ENCODE measurements at regions not wholly inside any gene's neighbourhood (a gene's known extent, or its start where the extent isn't known, plus 50 kb on each side); places are given as distances from the start of the nearest gene placed in this dataset.

- Histone ChIP-seq H3K4me3 (ENCODE audit: low read length in 3 of 3) (no peak overlapping the region), H3K9ac (ENCODE audit: low read length in 3 of 3) (peak overlapping the region in 1 of 3 donors; percentile 24), H3K4me1 (ENCODE audit: control insufficient read depth in 2 of 3, insufficient read depth in 2 of 3, low read depth in 1 of 3, low read length in 3 of 3) (peaks cover 0 to 21% (median 5%) of the 10 kb centered on the region in 3 donors), H3K9me3 (ENCODE audit: control insufficient read depth in 2 of 3, insufficient read depth in 1 of 3, low read length in 3 of 3) (peaks cover 0 to 7% (median 0%) of the 10 kb centered on the region in 3 donors), H3K27ac (ENCODE audit: low read depth in 2 of 2, low read length in 2 of 2) (peak overlapping the region; percentile 51 to 72), H3K27me3 (ENCODE audit: control insufficient read depth, insufficient read depth, low read length) (no peaks in the 10 kb centered on the region), H3K36me3 (ENCODE audit: control insufficient read depth in 2 of 3, insufficient read depth in 3 of 3, low read length in 3 of 3) (no peaks in the 10 kb centered on the region)
- intact Hi-C loops (cut with DNase I): no loop called here
- DNase-seq: peak; percentile 62 to 89 (median 71)
- TF ChIP-seq CTCF (IDR thresholded peaks at IDR 0.05; ENCODE audit: borderline replicate concordance, extremely low read depth, insufficient read depth): no peak
- FAIRE-seq: no peak
These were observed 51.5 kb upstream of the RNU6ATAC start for GRCh38 chr9:134215699-134216448.

DNA sequence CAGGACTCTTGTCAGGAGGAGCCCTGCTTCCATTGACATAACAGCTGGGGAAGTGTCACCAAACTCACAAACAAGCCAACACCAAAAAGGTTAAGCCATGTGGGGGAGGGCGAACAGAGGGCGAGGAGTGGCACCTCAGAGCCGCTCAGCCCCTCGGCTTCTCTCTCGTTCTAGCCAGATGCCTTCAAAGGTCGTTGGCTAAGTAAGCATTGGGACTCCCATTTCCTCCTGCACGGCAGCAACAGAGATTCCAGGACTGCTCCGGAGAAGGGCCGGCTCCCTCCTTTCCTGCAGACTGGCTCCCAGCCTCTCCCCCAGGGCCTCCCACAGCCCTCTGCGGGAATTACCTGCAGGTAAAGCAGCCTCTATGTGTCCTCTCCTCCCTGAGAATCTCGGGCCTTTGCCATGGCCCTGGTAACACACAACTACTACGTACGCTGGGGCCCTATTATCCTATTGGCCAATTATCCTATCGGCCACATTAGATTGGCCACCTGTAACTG is 52.1 kb upstream of the RNU6ATAC start:
- H3K27me3 ChIP-seq (ENCODE audit: control insufficient read depth, insufficient read depth, low read length): no peaks in the 10 kb centered on the region
- DNase-seq: peak; percentile 54 to 81 (median 64)
- H3K9me3 ChIP-seq (ENCODE audit: control insufficient read depth in 2 of 3, insufficient read depth in 1 of 3, low read length in 3 of 3): peaks cover 0 to 7% (median 0%) of the 10 kb centered on the region in 3 donors
- FAIRE-seq: no peak
- no peaks in the 10 kb centered on the region for H3K36me3 ChIP-seq (ENCODE audit: control insufficient read depth in 2 of 3, insufficient read depth in 3 of 3, low read length in 3 of 3)
- no peak overlapping the region for H3K9ac ChIP-seq (ENCODE audit: low read length in 3 of 3)
- H3K4me1 ChIP-seq (ENCODE audit: control insufficient read depth in 2 of 3, insufficient read depth in 2 of 3, low read depth in 1 of 3, low read length in 3 of 3): peaks cover 0 to 21% (median 9%) of the 10 kb centered on the region in 3 donors
- no peak for TF ChIP-seq CTCF (IDR thresholded peaks at IDR 0.05; ENCODE audit: borderline replicate concordance, extremely low read depth, insufficient read depth)
- intact Hi-C loops (cut with DNase I): no loop called here
- H3K27ac ChIP-seq (ENCODE audit: low read depth in 2 of 2, low read length in 2 of 2): peak overlapping the region; percentile 14 to 51
- no peak overlapping the region for H3K4me3 ChIP-seq (ENCODE audit: low read length in 3 of 3)

- DNase-seq: peak in 2 of 5 donors; percentile 32 to 37
- peaks cover 0 to 21% (median 9%) of the 10 kb centered on the region in 3 donors for H3K4me1 ChIP-seq (ENCODE audit: control insufficient read depth in 2 of 3, insufficient read depth in 2 of 3, low read depth in 1 of 3, low read length in 3 of 3)
- H3K36me3 ChIP-seq (ENCODE audit: control insufficient read depth in 2 of 3, insufficient read depth in 3 of 3, low read length in 3 of 3): no peaks in the 10 kb centered on the region
- no peak for TF ChIP-seq CTCF (IDR thresholded peaks at IDR 0.05; ENCODE audit: borderline replicate concordance, extremely low read depth, insufficient read depth)
- no peak overlapping the region for H3K9ac ChIP-seq (ENCODE audit: low read length in 3 of 3)
- FAIRE-seq: no peak
- H3K27ac ChIP-seq (ENCODE audit: low read depth in 2 of 2, low read length in 2 of 2): no peak overlapping the region
- intact Hi-C loops (cut with DNase I): no loop called here
- no peaks in the 10 kb centered on the region for H3K27me3 ChIP-seq (ENCODE audit: control insufficient read depth, insufficient read depth, low read length)
- no peak overlapping the region for H3K4me3 ChIP-seq (ENCODE audit: low read length in 3 of 3)
- H3K9me3 ChIP-seq (ENCODE audit: control insufficient read depth in 2 of 3, insufficient read depth in 1 of 3, low read length in 3 of 3): peaks cover 0 to 7% (median 0%) of the 10 kb centered on the region in 3 donors
These were observed 52.6 kb upstream of the RNU6ATAC start for GRCh38 chr9:134216961-134217360.
